ENCODE measurements at regions not wholly inside any gene's neighbourhood (a gene's known extent, or its start where the extent isn't known, plus 50 kb on each side); places are given as distances from the start of the nearest gene placed in this dataset.
"Not testable (repeated sequence)": the region's sequence is repeated elsewhere in the genome, so short reads cannot be mapped to it uniquely, and the experiment has no call there.

- no peak for DNase-seq (ENCODE audit: low spot score)
Observed at GRCh38 chr4:115648786-115649185, 535.4 kb upstream of the NDST4 start.

GRCh38 chr4:115629270-115629669 is 515.9 kb upstream of the NDST4 start:
- no peak for DNase-seq (ENCODE audit: low spot score)

GRCh38 chr4:115609631-115610030 is 496.2 kb upstream of the NDST4 start:
- DNase-seq (ENCODE audit: low spot score) = no peak

GRCh38 chr4:115607311-115607710 is 493.9 kb upstream of the NDST4 start:
- DNase-seq (ENCODE audit: low spot score) = no peak

DNA sequence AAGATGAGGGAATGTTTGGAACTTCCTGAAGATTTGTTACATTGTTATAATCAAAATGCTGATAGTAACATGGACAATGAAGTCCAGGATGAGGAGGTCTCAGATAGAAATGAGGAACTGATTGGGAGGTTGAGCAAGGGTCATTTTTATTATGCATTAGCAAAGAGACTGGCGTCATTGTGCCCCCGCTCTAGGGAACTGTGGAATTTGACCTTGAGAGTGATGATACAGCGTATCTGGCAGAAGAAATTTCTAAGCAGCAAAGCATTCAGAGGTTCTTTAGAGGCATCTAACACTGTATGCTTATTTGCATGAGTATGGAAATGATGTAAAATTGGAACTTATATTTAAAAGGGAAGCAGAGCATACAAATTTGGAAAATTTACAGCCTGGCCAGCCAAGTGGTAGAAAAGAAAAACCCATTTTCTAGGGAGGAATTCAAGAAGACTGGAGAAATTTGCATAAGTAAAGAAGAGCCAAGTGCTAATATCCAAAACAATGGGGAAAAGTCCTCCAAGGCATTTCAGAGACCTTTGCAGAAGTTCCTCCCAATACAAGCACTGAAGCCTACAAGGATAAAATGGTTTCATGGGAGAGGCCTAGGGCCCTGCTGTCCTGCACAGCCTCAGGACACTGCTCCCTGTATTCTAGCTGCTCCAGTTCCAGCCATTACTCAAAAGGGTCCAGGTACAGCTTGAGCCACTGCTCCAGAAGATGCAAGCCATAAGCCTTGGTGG is 483.0 kb upstream of the NDST4 start:
- no peak for DNase-seq (ENCODE audit: low spot score)

GRCh38 chr4:115580901-115581300 is 467.5 kb upstream of the NDST4 start:
- DNase-seq (ENCODE audit: low spot score) = no peak

DNA sequence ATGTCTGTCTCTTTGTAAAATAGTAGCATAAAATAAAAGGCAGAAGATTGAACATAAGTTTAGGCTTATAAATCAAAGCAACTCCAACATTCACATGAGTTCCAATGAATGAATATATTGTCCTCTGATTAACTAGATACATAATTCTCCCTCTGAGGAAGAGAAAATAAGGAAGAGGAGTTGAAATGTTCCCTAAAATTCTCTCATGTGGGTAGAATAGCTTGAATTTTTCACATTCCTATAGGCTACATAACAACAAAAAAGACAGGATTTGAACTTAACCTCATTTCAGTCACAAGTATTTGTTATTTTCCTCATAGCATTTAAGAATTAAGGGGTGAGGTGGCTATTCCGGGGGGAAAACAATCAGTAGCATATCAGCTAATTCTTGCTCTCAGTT is 462.4 kb upstream of the NDST4 start:
- no peak for DNase-seq (ENCODE audit: low spot score)

DNA sequence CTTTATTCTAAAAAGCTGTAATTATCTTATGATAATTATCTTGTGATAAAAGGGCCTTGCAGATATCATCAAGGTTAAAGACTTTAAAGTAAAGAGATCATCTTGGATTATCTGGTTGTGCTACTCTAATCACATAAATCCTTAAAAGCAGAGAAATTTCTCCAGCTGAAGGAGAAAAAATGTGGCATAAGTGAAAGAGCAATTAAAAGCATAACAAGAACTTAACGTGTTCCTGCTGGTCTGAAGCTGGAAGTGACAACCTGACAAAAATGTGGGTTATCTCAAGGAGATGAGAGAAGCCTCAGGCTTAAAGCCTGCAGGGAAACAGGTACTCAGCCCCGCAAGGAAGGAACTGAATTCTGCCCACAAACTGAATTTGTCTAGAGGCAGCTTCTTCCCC is 449.1 kb upstream of the NDST4 start:
- DNase-seq (ENCODE audit: low spot score) = no peak

- DNase-seq (ENCODE audit: low spot score) = no peak
Observed at GRCh38 chr4:115548123-115548522, 434.7 kb upstream of the NDST4 start.

GRCh38 chr4:115537387-115537786 is 424.0 kb upstream of the NDST4 start:
- no peak for DNase-seq (ENCODE audit: low spot score)

DNA sequence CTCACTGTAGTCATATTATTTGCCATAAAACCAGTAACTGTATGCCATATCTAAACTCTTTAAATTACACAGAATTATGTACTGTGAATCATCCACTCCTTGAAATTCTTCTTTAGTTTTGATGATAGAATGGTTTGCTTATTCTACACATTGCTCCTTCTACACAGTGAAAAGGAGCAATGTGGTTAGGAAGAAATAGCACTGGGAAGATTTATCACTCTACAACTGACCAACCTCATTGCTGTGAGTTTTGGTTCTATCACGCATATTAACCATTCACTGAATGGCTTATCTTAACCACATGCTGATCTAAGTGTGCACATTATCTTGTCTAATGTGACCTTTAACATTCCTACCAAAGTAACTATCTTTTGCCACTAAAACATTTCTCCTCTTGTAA is 415.7 kb upstream of the NDST4 start:
- DNase-seq (ENCODE audit: low spot score) = no peak

DNA sequence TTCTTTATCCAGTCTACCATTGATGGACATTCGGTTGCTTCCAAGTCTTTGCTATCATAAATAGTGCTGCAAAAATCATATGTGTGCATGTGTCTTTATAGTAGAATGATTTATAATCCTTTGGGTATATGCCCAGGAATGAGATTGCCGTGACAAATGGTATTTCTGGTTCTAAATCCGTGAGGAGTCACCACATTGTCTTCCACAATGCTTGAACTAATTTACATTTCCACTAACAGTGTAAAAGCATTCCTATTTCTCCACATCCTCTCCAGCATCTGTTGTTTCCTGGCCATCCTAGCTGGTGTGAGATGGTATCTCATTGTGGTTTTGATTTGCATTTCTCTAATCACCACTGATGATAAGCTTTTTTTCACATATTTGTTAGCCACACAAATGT is 406.1 kb upstream of the NDST4 start:
- DNase-seq (ENCODE audit: low spot score) = not testable (repeated sequence)

GRCh38 chr4:115515772-115516171 is 402.4 kb upstream of the NDST4 start:
- no peak for DNase-seq (ENCODE audit: low spot score)

DNA sequence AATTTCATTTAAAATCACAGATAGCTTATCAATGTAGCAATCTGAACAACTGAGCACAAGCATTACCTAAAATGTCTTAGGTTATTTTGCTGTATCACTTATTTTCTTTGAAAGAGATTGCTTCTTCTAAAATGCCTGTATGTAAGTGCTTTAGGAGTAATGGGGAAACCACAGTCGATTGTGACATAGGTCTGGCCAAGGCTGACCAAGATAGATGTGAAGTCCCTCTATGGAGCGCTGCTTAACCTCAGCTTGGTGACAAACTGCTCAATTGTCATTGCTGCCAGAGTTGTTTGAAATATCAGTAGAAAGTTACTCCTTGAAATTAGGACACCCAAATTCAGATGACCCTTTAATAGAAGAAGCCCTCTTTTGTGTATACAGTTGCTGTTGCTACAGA is 401.9 kb upstream of the NDST4 start:
- no peak for DNase-seq (ENCODE audit: low spot score)

GRCh38 chr4:115514675-115515074 is 401.3 kb upstream of the NDST4 start:
- no peak for DNase-seq (ENCODE audit: low spot score)

DNA sequence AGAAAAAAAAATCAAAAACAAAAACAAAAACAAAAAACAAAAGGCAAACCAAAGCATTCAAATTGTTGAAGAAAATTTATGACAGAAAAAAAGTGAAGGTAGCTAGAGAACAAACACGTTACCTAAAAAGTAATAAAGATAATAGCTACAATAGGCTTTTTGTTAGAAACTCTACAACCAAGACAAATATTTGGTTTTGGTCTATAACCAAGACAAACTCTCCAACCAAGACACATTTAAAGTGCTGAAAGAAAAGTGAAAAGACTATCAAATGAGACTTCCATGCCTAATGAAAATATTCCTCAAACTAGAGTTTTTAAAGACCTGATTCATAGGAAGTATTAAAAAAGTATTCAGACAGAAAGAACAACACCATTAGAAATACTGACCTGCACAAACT is 391.9 kb upstream of the NDST4 start:
- DNase-seq (ENCODE audit: low spot score) = no peak

- DNase-seq (ENCODE audit: low spot score) = no peak
Observed at GRCh38 chr4:115501656-115502055, 388.2 kb upstream of the NDST4 start.

DNA sequence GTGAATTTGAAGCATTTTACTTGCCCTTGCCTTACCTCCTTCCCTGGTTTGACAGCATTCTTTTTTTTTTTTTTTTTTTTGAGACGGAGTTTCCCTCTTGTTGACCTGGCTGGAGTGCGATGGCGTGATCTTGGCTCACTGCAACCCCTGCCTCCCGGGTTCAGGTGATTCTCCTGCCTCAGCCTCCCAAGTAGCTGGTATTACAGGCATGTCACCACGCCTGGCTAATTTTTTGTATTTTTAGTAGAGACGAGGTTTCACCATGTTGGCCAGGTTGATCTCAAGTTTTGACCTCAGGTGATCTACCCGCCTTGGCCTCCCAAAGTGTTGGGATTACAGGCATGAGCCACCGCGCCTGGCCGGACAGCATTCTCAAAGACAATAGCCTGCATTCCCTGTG is 380.4 kb upstream of the NDST4 start:
- DNase-seq (ENCODE audit: low spot score) = not testable (repeated sequence)

- no peak for DNase-seq (ENCODE audit: low spot score)
Observed at GRCh38 chr4:115491686-115492085, 378.3 kb upstream of the NDST4 start.

- DNase-seq (ENCODE audit: low spot score) = no peak
Observed at GRCh38 chr4:115489279-115489678, 375.9 kb upstream of the NDST4 start.

DNA sequence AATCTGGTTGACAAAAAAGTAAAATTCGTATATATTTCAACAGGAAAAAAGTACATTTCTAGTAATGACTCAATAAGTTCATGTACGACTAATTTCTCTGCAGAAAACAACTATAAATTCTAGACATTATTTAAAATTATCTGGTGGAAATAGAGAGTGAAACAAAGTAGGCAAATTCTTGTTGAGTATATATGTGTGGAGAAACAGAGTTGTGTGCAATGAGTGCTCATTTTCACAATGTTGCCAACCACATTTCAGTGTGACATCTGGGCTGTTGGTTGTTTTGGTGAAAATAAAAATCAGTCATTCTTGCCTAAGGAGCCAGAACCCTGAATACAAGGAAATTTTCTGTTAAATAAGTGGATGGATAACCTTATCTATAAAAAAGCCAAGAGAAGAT is 372.0 kb upstream of the NDST4 start:
- no peak for DNase-seq (ENCODE audit: low spot score)

DNA sequence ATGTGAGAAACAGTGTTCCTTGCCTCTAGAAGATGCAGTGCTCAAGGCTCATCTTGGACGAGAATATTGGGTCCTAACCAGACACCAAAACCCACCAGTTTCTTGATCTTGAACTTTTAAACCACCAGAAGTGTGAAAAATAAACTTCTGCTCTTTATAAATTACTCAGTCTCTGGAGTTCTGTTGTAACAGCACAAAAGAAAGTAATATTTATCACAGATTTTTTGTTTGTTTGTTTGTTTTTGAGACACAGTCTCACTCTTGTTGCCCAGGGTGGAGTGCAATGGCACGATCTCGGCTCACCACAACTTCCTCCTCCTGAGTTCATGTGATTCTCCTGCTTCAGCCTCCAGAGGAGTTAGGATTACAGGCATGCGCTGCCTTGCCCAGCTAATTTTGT is 371.1 kb upstream of the NDST4 start:
- DNase-seq (ENCODE audit: low spot score) = no peak

GRCh38 chr4:115470763-115471162 is 357.3 kb upstream of the NDST4 start:
- DNase-seq (ENCODE audit: low spot score) = no peak

GRCh38 chr4:115459301-115459700 is 345.9 kb upstream of the NDST4 start:
- not testable (repeated sequence) for DNase-seq (ENCODE audit: low spot score)

Data from cerebellar cortex (tissue), 1 donor.